ENCODE measurements at regions not wholly inside any gene's neighbourhood (a gene's known extent, or its start where the extent isn't known, plus 50 kb on each side); places are given as distances from the start of the nearest gene placed in this dataset.

- TF ChIP-seq CTCF (IDR thresholded peaks at IDR 0.05 in 2 of 3, conservative IDR thresholded peaks at IDR 0.05 in 1 of 3; ENCODE audit: borderline replicate concordance in 1 of 3, insufficient read depth in 1 of 3, low read depth in 2 of 3, low read length in 2 of 3) (no peak), ZBTB33 (IDR thresholded peaks at IDR 0.05; ENCODE audit: extremely low read depth, insufficient replicate concordance, low read length) (no peak), YY1 (IDR thresholded peaks at IDR 0.05; ENCODE audit: extremely low read depth, insufficient replicate concordance, low read depth, low read length) (no peak), EZH2phosphoT487 (IDR thresholded peaks at IDR 0.05; ENCODE audit: borderline replicate concordance) (no peak)
Measured at GRCh38 chr6:43885399-43886066, 115.5 kb downstream of the VEGFA start.

Data from HCT116 (cell line).